ENCODE measurements at regions not wholly inside any gene's neighbourhood (a gene's known extent, or its start where the extent isn't known, plus 50 kb on each side); places are given as distances from the start of the nearest gene placed in this dataset.

DNA sequence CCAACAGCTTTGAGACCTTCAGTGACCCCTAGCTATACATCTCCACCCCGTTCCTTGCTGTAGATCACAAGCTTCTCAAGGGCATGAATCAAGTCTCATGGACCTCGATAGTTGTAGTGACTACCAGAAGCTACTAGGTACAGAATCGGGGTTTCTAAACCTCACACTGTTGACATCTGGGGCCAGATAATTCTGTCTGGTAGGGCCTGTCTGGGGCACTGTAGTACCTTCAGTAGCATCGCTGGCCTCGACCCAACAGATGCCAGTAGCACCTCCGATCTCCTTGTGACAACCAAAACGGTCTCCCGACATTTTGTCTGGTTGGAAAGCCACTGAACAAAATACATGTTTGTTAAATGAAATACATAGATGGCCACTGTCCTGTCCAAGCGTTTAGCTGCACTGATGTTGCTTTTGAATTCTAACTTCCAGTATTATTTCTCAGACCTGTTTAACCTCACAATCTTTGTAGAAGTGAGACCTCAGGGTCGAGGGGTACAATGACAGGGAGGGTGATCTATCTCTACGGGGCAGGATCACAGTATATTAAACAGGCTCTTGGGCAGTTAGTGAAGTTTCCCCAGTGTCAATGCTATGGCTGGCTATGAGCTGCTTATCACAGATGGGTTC is 262.5 kb upstream of the IGF1R start:
- Histone ChIP-seq H3K27ac (ENCODE audit: low read depth, low read length) (no peak overlapping the region), H3K4me3 (ENCODE audit: low read depth, low read length) (no peak overlapping the region), H3K9ac (ENCODE audit: low read length) (no peak overlapping the region), H3K4me1 (ENCODE audit: control insufficient read depth, insufficient read depth, low read length) (no peaks in the 10 kb centered on the region), H3K36me3 (ENCODE audit: control insufficient read depth, insufficient read depth, low read length) (no peaks in the 10 kb centered on the region), H3K27me3 (ENCODE audit: control insufficient read depth, insufficient read depth, low read length) (no peaks in the 10 kb centered on the region), H3K9me3 (ENCODE audit: control insufficient read depth, insufficient read depth, low read depth, low read length) (no peaks in the 10 kb centered on the region)

DNA sequence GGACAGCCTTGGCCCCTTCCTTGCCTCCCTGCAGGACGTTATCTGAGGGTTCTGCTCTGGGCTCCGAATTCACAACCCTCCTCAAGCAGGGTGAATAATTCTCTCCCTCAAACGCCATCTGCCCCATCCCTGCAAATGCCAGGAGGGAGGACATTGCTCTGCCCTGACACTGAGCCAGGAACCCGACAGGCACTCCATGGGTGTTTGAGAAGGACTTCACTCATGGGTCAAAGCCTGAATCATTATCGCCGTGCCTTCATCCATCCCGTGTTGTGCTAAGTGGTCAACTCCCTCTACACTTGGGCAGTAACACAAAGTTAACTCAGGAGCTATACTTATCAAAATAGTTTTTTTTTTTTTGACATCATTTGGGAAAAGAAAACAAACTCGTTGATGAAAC is 261.8 kb upstream of the IGF1R start:
- H3K36me3 ChIP-seq (ENCODE audit: control insufficient read depth, insufficient read depth, low read length) = no peaks in the 10 kb centered on the region
- H3K4me1 ChIP-seq (ENCODE audit: control insufficient read depth, insufficient read depth, low read length) = no peaks in the 10 kb centered on the region
- no peak overlapping the region for H3K27ac ChIP-seq (ENCODE audit: low read depth, low read length)
- no peaks in the 10 kb centered on the region for H3K9me3 ChIP-seq (ENCODE audit: control insufficient read depth, insufficient read depth, low read depth, low read length)
- no peak overlapping the region for H3K9ac ChIP-seq (ENCODE audit: low read length)
- no peaks in the 10 kb centered on the region for H3K27me3 ChIP-seq (ENCODE audit: control insufficient read depth, insufficient read depth, low read length)
- no peak overlapping the region for H3K4me3 ChIP-seq (ENCODE audit: low read depth, low read length)

DNA sequence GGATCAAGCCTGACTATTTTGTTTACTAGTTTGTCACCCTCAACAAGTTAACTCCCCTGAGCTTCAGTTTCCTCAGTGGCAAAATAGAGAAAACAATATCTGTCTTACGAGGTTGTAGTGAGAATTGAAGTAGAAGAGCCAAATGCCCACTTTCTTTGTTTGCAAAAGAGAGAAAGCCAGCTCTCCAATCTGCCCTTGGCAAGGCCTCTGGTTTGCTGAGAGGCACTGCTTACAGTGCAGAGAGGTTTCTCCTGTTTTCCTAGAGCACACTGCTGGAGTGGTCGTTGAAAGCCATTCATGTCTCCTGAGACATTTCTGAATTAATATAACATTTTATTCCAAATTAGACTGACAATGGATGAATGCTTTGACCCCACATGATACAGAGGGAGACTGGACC is 260.5 kb upstream of the IGF1R start:
- no peak overlapping the region for H3K27ac ChIP-seq (ENCODE audit: low read depth, low read length)
- no peak overlapping the region for H3K9ac ChIP-seq (ENCODE audit: low read length)
- no peaks in the 10 kb centered on the region for H3K4me1 ChIP-seq (ENCODE audit: control insufficient read depth, insufficient read depth, low read length)
- no peaks in the 10 kb centered on the region for H3K36me3 ChIP-seq (ENCODE audit: control insufficient read depth, insufficient read depth, low read length)
- H3K9me3 ChIP-seq (ENCODE audit: control insufficient read depth, insufficient read depth, low read depth, low read length) = no peaks in the 10 kb centered on the region
- H3K4me3 ChIP-seq (ENCODE audit: low read depth, low read length) = no peak overlapping the region
- H3K27me3 ChIP-seq (ENCODE audit: control insufficient read depth, insufficient read depth, low read length) = no peaks in the 10 kb centered on the region

DNA sequence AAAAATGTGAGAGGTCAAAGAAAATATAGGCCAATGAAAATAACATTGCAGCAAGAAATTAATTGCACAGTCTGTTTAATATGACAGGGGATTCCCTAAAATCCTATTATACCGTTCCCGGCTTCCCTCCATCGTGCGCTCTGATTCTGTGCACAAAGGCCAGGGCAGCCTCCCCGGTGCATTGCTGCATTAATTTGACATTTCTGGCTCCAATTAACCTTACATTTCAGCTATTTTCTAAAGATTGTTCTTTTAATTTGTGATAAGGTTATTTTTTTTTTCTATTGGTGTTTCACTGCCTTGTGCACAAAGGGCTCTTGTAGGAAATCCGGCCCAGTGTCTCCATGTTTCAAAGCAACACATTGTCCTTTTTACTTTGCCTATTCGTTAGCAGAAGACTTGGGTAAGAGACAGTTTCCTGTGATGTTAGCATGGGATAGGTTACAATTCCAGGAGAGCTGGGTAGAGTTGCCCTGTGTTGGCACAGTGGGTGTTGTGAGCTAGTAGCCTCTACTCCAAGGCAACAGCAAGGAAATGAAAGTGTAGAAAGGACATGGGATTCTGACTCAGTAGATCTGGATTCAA is 257.3 kb upstream of the IGF1R start:
- H3K4me3 ChIP-seq (ENCODE audit: low read depth, low read length) = no peak overlapping the region
- H3K9ac ChIP-seq (ENCODE audit: low read length) = no peak overlapping the region
- no peaks in the 10 kb centered on the region for H3K27me3 ChIP-seq (ENCODE audit: control insufficient read depth, insufficient read depth, low read length)
- peaks cover 10% of the 10 kb centered on the region; the same call in 1 of the 2 replicates for H3K4me1 ChIP-seq (ENCODE audit: control insufficient read depth, insufficient read depth, low read length)
- H3K9me3 ChIP-seq (ENCODE audit: control insufficient read depth, insufficient read depth, low read depth, low read length) = no peaks in the 10 kb centered on the region
- no peaks in the 10 kb centered on the region for H3K36me3 ChIP-seq (ENCODE audit: control insufficient read depth, insufficient read depth, low read length)
- no peak overlapping the region for H3K27ac ChIP-seq (ENCODE audit: low read depth, low read length)

DNA sequence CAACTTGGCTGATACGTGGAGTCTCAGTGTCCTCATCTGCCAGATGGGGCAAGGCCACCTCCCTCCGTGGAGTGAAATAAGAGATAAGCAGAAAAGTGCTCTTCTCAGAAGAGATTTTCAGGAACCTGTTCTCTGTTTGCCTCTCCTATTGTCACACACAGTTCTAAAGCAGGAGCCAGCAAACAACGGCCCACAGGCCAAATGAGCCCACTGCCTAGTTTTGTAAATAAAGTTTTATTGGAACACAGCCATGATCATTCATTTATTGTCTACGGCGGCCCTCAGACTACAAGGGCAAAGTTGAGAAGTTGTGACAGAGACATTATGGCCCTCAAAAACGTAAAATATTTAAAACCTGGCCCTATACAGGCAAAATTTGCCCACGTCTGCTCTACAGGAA is 256.8 kb upstream of the IGF1R start:
- H3K27me3 ChIP-seq (ENCODE audit: control insufficient read depth, insufficient read depth, low read length) = no peaks in the 10 kb centered on the region
- no peak overlapping the region for H3K4me3 ChIP-seq (ENCODE audit: low read depth, low read length)
- peaks cover 10% of the 10 kb centered on the region; the same call in 1 of the 2 replicates for H3K4me1 ChIP-seq (ENCODE audit: control insufficient read depth, insufficient read depth, low read length)
- H3K9ac ChIP-seq (ENCODE audit: low read length) = no peak overlapping the region
- H3K27ac ChIP-seq (ENCODE audit: low read depth, low read length) = no peak overlapping the region
- no peaks in the 10 kb centered on the region for H3K36me3 ChIP-seq (ENCODE audit: control insufficient read depth, insufficient read depth, low read length)
- no peaks in the 10 kb centered on the region for H3K9me3 ChIP-seq (ENCODE audit: control insufficient read depth, insufficient read depth, low read depth, low read length)

DNA sequence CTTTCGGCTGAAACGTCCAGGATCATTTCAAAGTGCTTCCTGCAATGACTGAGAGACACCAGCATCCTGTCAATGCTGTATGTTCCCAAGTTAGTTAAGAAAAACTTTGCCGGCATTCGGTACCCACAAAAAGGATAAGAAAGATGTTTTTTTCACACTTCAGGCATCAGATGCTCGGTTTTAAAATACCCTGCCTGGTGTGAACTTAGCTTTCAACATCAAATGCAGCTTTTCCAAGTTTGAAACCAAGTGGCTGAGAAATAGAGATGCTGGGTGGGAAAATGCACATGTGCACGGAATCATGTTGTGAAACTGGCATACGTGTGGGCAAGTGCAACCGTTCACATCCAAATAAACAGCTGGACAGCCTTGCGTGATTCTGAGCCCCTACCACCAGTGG is 254.9 kb upstream of the IGF1R start:
- H3K9me3 ChIP-seq (ENCODE audit: control insufficient read depth, insufficient read depth, low read depth, low read length) = no peaks in the 10 kb centered on the region

DNA sequence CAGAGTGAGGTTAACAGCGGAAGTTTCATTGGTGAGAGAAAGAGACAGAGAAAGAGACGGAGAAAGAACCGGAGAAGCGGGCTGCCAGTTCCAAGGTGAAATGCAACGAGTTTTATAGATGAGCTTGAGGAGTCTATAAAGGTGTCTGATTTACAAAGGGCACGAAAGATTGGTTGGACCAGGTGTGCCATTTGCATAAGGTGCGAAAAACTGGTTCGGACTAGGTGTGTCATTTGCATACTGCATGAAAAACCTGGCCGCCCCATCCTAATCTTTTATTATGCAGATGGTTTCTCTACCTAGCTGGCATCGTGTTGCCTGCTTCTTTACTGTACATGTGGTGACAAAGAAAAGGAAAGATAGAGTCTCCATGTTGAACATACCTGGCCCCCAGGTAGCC is 253.8 kb upstream of the IGF1R start:
- Histone ChIP-seq H3K9me3 (ENCODE audit: control insufficient read depth, insufficient read depth, low read depth, low read length) (no peaks in the 10 kb centered on the region), H3K36me3 (ENCODE audit: control insufficient read depth, insufficient read depth, low read length) (no peaks in the 10 kb centered on the region), H3K27ac (ENCODE audit: low read depth, low read length) (no peak overlapping the region), H3K27me3 (ENCODE audit: control insufficient read depth, insufficient read depth, low read length) (no peaks in the 10 kb centered on the region), H3K4me1 (ENCODE audit: control insufficient read depth, insufficient read depth, low read length) (peaks cover 10% of the 10 kb centered on the region; the same call in 1 of the 2 replicates), H3K9ac (ENCODE audit: low read length) (no peak overlapping the region), H3K4me3 (ENCODE audit: low read depth, low read length) (no peak overlapping the region)

More for the DNA sequence above, 254.9 kb upstream of the IGF1R start:
- Histone ChIP-seq H3K36me3 (ENCODE audit: control insufficient read depth, insufficient read depth, low read length) (no peaks in the 10 kb centered on the region), H3K9ac (ENCODE audit: low read length) (no peak overlapping the region), H3K27me3 (ENCODE audit: control insufficient read depth, insufficient read depth, low read length) (no peaks in the 10 kb centered on the region), H3K4me3 (ENCODE audit: low read depth, low read length) (no peak overlapping the region), H3K4me1 (ENCODE audit: control insufficient read depth, insufficient read depth, low read length) (peaks cover 10% of the 10 kb centered on the region; the same call in 1 of the 2 replicates), H3K27ac (ENCODE audit: low read depth, low read length) (no peak overlapping the region)

DNA sequence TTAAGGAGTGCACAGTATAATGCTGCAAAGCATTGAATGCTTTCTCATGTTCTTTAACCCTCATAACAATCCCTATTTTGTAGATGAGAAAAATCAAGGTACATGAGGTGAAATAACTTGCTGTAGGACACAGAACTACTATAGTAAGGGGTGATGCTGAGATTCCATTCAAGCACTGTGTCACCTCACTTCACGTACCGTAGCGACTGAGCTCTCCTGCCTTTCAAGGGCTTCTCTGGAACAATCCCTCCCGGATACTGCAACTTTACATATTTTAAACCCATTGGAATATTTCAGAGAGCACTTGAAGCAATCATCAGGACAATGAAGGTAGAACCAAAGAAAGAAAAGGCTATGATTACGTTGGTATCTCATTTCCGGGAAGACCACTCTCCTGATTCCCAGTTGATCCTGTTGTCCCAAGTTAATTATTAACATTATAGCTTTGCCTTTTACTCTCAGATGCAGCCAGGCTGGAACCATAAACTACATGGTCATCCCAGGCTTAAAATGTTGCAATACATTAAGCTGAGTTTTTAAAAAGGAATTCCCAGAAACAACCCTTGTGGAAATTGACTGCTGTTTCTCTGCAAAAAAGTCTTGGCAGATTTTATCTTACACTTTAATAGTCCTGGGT is 252.2 kb upstream of the IGF1R start:
- H3K4me3 ChIP-seq (ENCODE audit: low read depth, low read length) = no peak overlapping the region
- no peak overlapping the region for H3K9ac ChIP-seq (ENCODE audit: low read length)
- no peaks in the 10 kb centered on the region for H3K36me3 ChIP-seq (ENCODE audit: control insufficient read depth, insufficient read depth, low read length)
- H3K27me3 ChIP-seq (ENCODE audit: control insufficient read depth, insufficient read depth, low read length) = no peaks in the 10 kb centered on the region
- H3K9me3 ChIP-seq (ENCODE audit: control insufficient read depth, insufficient read depth, low read depth, low read length) = no peaks in the 10 kb centered on the region
- H3K27ac ChIP-seq (ENCODE audit: low read depth, low read length) = no peak overlapping the region
- peaks cover 10% of the 10 kb centered on the region; the same call in 1 of the 2 replicates for H3K4me1 ChIP-seq (ENCODE audit: control insufficient read depth, insufficient read depth, low read length)

DNA sequence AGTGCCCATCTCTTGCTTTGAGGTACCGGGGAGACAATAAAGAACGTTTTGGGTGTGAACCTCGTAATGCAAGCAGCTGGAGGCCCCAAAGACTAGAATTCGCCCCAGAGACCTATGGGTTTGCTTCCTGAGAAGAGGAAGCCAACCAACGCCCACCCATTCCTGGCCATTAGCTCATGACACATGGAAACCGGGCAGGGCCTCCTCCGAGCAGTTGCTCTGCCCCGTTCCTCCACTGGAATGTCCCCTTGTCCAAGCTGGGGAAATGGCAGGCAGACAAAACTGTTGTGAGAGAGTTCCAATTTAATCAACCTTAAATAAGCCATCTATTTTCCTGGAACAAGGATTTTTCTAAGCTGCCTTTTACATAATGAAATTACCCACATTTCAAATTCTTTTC is 250.9 kb upstream of the IGF1R start:
- H3K27ac ChIP-seq (ENCODE audit: low read depth, low read length) = no peak overlapping the region
- H3K9me3 ChIP-seq (ENCODE audit: control insufficient read depth, insufficient read depth, low read depth, low read length) = no peaks in the 10 kb centered on the region
- H3K9ac ChIP-seq (ENCODE audit: low read length) = no peak overlapping the region
- H3K36me3 ChIP-seq (ENCODE audit: control insufficient read depth, insufficient read depth, low read length) = no peaks in the 10 kb centered on the region
- peaks cover 10% of the 10 kb centered on the region; the same call in 1 of the 2 replicates for H3K4me1 ChIP-seq (ENCODE audit: control insufficient read depth, insufficient read depth, low read length)
- no peak overlapping the region for H3K4me3 ChIP-seq (ENCODE audit: low read depth, low read length)
- H3K27me3 ChIP-seq (ENCODE audit: control insufficient read depth, insufficient read depth, low read length) = no peaks in the 10 kb centered on the region

DNA sequence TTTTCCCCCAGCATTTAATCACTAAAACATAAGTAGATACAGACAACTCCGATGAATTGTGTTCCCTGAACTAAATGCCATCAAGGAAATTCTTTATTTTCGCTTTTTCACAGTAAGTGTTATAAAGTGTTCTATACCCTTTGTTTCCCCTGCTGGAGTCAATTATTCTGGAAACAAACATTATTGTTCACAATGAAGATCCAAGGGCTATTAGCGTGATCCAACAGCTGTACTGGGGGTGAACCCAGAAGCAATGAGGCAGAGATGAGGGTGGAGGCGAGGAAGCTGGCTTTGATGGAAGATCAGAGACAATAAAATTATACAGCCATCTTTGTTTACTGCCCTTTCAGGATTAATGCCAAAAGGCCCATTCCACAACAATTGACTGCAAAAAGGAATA is 250.3 kb upstream of the IGF1R start:
- no peak overlapping the region for H3K9ac ChIP-seq (ENCODE audit: low read length)
- H3K27me3 ChIP-seq (ENCODE audit: control insufficient read depth, insufficient read depth, low read length) = no peaks in the 10 kb centered on the region
- peaks cover 10% of the 10 kb centered on the region; the same call in 1 of the 2 replicates for H3K4me1 ChIP-seq (ENCODE audit: control insufficient read depth, insufficient read depth, low read length)
- no peak overlapping the region for H3K27ac ChIP-seq (ENCODE audit: low read depth, low read length)
- no peaks in the 10 kb centered on the region for H3K9me3 ChIP-seq (ENCODE audit: control insufficient read depth, insufficient read depth, low read depth, low read length)
- H3K4me3 ChIP-seq (ENCODE audit: low read depth, low read length) = no peak overlapping the region
- H3K36me3 ChIP-seq (ENCODE audit: control insufficient read depth, insufficient read depth, low read length) = no peaks in the 10 kb centered on the region

DNA sequence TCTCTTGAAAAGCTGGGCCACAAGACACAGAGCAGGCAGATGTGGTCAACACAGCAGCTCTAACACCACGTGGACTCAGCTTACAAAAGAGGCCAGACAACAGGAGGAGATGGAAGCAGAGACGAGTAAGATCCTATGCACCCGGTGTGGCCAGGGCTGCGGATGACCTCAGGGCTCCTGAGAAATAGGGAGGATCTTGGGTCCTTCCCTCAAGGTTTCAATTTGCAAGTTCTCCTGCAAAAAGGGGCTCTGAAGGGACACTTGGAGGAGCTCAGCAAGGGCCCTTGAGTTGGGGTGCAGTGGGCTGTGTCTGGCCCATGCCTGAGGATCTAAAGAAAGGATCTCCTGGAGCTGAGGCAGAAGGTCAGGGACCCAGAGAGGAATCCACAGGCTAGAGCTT is 249.5 kb upstream of the IGF1R start:
- Histone ChIP-seq H3K27me3 (ENCODE audit: control insufficient read depth, insufficient read depth, low read length) (no peaks in the 10 kb centered on the region), H3K4me3 (ENCODE audit: low read depth, low read length) (no peak overlapping the region), H3K27ac (ENCODE audit: low read depth, low read length) (no peak overlapping the region), H3K4me1 (ENCODE audit: control insufficient read depth, insufficient read depth, low read length) (peaks cover 10% of the 10 kb centered on the region; the same call in 1 of the 2 replicates), H3K36me3 (ENCODE audit: control insufficient read depth, insufficient read depth, low read length) (no peaks in the 10 kb centered on the region), H3K9me3 (ENCODE audit: control insufficient read depth, insufficient read depth, low read depth, low read length) (no peaks in the 10 kb centered on the region), H3K9ac (ENCODE audit: low read length) (no peak overlapping the region)

All from HUES6 (cell line).